Activated T-cell treated with anti-CD3 and anti-CD28 coated beads for 1 hour (primary cell): ENCODE measurements at regions not wholly inside any gene's neighbourhood (a gene's known extent, or its start where the extent isn't known, plus 50 kb on each side); places are given as distances from the start of the nearest gene placed in this dataset.
A peak's percentile ranks its signal among the peaks of the same experiment; 100 is the strongest.

Experiments used
- DNase-seq: peaks from one replicate; pipeline ENCODE4 v3.0.0-alpha.2; 2020; ENCODE audit warnings: low read depth

DNA sequence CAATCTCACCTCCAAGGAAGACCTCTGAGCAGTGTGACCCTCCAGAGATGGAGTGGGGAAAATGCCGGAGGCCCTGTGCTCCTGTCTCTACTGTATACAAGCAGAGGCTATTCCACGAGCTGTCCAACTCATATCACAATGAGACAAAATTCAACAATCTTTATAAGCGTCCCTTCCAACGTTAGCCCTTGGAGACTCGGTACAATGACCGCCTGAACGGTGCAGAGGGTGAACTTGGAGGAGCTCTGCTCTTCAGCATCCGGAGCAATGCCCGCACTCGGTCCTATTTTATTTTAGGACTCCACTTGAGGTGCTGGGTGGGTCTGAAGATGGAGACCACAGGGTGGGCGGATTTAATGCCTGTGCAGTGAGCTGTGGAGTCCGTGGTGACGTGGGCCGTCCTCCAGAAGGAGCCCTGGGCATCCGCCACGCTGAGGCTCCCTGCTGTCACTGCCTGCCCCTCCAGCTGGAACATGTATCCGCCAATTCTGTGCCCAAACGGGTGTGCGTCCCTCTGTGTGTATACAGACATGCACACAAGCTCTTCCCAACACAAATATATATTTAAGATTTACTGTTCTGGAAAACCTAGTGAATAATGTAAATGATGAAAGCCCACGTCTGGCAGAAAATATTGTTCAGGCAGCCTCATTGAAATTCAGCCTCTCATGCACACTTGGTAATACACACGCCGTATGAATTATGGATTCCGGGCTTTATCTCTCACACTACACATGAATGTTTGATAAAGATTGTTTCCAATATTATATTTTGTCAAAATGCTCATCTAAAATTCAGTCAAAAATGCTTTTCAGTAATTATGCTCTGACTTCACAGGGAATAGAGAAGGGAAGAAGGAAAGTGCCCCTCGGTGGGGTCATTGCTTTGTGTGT lies 239.9 kb upstream of the ZMIZ1 start:
- no peak for DNase-seq

DNA sequence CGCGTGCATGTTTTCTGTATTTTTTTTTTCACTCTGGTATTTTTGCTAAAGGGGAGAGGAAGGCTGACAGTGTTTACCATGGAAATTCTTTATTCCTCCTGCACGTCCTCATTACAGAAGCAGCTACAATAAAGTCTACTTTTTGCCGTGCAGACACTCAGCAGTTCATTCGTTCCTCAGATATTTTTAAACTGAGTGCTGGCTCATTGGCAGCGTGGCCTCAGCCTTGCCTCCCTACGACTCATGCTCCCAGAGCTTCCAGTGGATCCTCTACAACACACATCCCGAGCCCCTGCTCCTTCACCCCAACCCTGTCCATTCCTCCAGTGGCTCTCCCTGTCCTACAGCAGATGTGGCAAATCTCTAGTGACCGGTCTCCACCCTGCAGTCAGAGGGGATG lies 239.2 kb upstream of the ZMIZ1 start:
- no peak for DNase-seq

DNA sequence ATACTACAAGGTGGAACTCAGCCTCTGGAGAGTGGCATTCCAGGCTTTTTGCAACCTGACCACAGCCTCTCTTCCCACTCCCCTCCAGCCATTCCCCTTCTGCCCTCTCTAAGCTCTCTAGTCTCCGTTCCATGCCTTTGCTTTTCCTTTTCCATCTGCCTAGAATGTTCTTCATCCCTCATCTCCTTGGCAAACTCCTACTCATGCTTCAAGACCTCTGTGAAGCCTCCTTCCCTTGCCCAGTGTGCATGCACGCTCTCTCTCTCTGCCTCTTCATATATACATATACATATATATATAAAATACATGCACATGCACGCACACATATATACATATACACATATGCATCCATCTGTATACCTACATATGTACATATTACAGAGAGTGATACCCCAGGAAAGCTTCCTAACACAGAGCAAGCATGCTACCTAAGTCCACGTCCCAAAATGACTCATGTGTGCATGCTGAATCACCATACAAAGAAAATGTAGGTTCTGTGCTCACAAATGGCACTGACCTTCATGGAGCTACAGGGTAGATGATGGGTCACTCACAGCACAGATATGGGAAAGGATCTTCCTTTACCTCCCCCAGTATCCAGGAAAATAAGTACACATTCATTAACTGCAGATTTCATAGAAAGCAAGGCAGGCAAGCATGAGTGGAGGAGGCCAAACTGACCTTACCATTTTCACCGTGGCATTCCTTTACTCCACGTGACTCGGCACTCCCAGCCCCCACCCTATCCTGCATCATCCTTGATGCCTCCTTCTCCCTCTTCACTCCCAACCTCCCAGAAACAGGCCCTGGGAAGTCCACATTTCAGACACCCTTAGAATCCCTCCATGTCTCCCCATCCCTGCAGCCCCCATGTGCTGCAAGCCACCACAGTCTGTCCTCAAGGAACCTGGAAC lies 238.4 kb upstream of the ZMIZ1 start:
- no peak for DNase-seq

DNA sequence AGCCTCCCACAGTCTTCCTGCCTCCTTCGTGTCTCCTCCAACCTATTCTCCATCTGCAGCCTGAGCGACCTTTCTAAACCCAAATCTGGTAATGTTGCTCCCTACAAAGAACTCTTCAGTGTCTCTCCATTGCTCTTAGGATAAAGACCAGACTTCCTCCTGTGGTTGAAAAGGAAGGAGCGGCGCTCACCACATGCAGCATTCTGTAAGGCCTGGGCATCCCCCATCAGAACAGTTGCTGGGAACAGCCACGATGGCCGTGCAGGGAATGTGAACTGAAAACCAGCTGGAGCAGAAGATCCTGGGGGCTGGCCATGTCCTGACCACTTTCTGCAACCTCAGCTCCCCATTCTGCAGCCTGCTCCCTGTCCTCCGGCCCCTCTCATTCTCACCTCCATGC lies 237.8 kb upstream of the ZMIZ1 start:
- DNase-seq = no peak

DNA sequence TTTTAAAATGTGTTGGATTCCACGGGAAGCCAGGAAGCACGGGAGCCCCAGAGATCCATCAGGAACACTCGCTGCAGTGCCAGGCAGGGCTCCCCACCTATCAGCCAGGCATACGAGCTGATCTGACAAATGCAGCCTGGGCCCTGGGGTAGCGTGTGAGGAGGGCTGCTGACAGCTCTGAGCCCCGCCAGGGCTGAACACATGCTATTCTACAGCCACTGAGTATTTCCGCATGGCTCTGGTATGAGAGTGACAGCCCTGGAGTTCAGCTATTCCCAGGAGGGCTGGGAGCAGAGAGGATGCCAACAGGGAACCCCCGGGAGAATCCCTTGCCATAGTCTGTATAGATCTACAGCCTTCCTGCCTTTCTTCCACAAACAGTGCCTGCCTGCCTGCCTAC lies 237.3 kb upstream of the ZMIZ1 start:
- DNase-seq = no peak

DNA sequence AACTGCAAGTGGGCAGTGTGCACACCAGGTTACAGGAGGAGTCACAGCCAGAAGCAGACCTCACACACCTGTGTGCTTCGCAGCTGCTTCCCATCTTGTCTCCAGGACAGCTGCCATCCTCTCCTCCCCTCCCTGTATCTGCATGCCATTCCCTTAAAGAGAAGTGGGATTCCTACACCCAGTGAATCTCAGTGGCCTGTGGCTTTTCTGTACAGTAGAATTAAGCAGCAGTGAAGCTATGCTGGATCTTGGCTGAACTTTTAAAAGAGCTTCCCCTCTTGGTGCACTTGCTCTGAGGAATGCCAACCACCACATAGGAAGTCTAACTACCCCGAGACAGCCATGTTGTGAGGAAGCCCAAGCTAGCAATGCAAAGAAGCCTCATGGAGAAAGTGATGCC lies 236.5 kb upstream of the ZMIZ1 start:
- DNase-seq = no peak

DNA sequence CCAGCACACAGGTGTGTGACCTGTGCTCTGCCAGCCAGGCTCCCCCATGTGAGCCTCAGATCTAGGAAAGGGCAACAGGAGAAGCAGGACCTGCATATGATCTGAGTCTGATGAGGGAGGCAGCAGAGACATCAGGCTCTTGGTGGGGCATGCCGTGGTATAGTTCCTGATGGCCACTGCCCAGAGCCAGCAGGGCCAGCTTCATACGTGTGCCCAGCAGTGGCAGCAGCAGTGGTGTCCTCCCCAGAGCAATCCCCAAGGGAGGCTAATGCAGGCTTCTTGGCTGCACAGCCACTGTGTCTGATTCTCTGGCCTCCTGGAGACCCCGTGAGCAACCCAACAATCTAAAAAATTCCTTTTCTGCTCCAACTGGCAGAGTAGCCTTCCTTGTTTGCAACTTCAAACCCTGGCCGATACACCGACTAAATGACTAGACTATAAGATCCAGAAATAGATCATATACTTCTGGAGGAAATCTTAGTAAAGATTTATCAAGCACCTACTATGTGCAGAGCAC lies 230.6 kb upstream of the ZMIZ1 start:
- no peak for DNase-seq

DNA sequence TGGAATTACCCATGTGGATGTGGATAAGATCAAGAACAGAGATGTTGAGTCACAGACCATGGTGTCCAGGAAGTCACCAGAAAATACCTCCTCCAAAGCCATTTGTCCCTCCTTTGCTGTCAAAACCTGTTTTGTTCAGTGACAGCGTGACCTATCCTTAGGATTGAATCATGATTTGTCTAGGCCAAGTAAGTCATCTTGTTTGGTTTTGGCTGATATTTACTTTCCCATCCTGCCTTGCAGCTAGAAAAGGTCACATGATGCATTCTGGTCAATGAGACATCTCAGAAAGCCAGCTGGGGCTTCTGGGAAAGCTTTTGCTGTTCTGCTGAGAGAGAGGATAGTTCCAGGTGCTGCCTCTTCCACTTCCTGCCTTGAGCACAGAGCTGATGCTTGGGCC lies 225.3 kb upstream of the ZMIZ1 start:
- no peak for DNase-seq

DNA sequence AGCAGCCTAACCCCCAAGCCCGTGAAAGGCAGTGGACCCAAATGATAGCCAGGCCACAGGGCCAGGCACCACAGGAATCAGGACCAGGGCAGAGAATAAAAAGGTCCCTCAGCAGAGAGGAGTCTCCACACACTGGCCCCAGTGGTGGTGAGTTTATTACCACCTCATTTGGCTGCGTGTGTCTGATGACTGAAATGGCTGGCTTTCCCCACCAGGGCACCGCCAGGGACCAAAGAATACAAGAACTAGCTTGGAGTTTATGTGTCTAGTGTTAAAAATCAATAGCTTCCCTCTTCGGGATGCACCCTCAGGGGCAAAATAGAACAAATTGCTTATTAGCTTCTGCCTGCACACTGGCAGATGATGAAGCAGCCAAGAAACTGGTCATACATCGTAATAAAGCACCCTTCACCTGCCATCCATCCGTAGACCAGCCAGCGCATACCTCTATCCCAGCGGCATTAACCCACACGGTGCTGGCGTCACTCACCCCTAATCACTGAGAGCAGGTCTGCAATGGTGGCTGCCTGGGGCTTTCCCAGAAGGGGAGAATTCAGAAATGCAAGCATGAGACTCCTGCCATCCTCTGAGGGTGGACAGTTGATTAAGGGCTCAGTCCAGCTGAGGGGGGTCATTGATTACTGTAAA lies 223.7 kb upstream of the ZMIZ1 start:
- DNase-seq = no peak

DNA sequence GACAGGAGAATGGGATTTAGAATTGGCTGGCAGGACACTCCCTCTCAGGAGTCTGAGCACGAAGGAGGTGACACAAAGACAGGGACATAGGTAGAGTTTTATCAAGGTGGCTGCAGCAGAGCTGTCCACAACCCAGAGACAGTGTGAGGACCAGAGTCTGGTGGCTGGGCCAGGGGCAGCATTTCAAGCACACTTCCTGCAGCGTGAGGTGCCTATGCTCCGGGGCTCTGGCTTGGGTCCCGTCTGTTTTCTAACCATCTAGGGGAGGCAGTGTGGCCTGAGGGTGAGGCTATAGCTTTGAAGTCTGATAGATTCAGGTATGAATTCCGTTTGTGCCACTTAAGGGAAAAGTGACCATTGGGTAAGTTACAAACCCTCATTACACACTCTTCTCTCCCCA lies 222.7 kb upstream of the ZMIZ1 start:
- DNase-seq = no peak

DNA sequence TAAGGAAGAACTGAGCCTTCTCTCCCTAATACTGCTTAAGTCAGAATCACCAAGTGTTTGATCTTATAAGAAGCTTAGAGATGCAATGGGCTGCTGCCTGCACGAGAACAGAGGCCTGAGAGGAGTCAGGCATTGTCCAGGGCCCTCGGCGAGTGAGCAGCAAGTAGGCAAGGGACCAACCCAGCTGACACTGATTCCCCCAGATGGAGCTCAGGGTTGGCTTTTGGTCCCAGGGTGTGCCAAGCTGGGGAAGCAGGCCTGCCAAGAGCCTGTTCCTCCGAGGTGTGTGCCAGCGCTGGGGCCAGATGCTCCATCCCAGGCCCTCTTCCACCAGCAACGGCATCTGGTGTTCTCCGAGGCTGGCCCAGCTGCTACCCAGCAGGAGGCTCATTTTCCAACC lies 222.0 kb upstream of the ZMIZ1 start:
- no peak for DNase-seq

DNA sequence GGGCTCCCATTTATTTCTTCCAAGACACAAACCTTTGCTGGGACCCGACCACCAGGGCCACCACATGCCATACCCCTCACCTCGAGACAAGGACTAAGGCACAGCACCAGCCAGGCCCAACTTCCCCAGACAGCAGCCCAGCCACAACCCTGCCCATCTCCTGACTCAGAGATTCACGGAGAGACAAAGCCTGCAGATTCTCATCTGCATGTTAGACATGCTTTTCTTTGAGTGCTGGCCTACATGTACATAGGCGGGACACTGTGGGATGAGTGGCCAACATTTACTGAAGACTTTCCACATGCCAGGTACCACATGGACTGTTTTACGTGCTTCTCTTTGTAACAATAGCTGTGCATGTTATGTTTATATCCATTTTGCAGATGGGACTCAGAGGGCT lies 221.3 kb upstream of the ZMIZ1 start:
- DNase-seq = no peak

DNA sequence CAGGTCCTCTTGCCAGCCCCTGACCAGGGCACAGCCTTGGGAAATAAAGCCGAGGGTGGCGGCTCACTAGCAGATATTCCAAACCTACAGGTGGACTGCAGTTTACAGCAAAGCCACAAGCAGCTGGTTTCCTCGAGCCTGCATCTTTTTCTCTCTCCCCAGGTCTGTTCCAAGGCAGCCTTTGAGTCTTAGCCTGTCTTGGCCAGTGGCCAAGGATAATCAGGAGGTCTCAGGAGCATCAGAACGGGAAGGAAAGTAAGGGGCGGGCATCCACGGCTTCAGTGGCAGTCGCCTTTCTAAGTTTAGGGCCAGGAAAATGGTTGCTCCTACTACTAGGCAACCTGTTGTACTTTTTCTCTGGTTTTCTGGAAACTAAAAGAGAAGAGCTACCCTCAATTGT lies 219.7 kb upstream of the ZMIZ1 start:
- no peak for DNase-seq

DNA sequence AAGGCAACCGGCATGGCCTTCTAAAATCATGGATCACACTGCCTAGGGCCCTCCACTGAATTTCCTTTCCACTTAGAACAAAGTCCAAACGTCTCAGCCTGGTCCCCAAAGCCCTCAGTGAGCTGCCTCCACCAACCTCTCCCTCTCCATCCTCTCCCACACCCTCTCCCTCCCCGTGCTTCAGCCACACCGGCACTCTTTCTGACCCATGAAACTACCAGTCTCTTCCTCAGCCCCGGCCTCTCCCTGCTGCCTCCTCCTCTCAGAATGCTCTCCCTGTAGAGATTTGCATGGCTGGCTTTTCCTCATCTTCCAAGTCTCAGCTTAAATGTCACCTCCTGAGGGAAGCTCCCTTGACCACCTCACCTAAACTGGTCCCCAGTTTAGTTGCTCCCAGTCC lies 219.0 kb upstream of the ZMIZ1 start:
- DNase-seq = no peak

DNA sequence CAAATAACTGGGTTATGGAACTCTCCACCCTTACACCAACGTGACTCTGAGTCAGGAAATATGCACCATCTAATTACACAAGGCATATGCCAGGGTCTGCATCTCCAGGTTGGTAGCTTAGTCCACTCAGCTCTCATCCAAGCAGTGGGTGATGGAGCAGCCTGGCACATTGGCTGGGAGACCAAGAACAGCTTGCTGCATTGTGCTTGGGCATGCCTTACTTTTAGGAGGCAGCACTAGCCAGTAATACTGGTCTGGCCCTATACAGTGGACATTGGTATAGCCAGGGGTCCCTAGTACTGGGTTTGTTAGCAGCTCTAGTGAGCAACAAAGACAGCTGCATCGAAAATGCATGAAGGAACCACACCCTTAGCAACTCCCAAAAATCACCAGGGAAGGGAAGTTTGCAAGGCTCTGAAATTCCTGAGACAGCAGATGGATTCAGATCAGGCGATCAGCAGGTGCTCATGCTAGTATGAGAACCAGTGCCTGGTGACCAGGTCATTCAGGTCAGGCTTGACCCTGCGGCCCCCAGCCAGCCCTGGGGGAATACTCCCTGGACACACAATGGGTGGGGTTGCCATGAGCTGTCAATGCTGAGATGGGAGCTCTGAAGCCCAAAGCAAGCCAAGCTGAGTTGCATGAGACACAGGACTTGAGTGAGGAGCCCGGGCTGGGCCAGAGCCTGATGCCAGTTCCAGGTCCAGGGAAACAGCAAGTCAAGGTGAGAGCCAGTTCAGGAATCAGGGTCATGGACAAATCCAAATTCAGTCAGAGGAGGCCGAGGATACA lies 217.9 kb upstream of the ZMIZ1 start:
- DNase-seq = no peak

DNA sequence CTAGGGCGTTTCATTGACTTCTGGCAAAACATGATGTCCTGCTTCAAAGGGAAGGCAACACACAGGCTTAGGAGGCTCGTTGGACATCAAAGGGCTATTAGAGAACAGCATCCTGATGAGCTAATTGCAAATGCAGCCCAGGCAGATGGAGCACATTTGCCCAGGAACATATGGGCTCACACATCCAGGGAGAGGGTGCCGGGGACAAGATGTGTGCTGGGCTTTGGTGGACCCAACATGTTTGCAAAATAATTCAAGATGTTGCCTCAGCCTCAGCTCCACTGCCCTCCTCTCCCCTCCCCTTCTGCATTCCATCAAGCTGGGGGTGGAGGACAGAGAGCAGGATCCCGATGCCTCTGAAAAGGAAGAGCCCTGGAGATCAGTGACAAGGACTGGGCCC lies 217.1 kb upstream of the ZMIZ1 start:
- no peak for DNase-seq

DNA sequence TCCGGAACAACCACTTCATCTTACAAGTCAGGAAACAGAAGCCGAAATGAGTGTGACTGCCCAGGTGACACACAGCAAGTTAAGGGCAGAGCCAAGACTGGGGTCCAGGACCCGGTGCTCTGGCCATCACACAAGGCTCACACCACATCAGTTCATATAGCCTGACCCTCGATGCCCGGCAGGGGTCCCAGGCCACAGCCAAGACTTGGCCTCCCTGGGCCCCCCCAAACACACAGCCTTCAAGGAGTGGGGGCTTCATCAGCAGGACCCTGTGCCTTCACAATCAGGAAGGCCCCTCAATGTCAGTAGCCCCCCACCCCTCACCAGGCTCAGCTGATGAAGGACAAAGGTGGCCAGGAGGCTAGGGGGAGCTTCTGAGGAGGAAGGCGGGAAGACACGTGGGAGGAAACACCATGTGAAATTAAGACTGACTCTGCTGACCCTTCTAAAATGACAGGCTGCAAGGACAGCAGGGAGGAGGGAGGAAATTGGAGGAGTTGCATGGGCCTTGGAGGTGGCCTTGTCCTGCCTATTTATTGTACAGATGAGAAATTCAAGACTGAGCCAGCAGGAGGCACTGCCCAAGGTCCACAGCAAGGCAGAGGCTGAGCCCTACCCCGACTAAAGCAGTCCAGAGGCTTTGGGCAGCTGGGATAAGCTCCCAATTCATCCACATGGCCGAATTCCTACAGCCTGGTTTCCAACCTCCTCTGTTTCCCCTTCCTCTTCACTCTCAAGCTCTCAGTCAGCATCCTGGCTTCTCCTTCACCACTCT lies 216.1 kb upstream of the ZMIZ1 start:
- DNase-seq = peak; percentile 4

DNA sequence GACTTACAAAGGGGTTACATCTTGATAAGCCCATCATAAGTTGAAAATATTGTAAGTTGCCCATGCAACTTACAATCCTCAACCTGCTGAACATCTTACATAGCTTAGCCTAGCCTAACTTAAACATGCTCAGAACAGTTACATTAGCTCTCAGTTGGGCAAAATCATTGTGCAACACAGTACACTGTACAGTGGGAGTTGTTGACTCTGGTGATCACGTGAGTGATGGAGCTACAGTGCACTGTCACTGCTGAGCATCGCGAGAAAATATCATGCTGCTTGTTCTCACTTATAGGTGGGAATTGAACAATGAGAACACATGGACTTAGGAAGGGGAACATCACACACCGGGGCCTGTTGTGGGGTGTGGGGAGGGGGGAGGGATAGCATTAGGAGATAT lies 214.9 kb upstream of the ZMIZ1 start:
- no peak for DNase-seq

DNA sequence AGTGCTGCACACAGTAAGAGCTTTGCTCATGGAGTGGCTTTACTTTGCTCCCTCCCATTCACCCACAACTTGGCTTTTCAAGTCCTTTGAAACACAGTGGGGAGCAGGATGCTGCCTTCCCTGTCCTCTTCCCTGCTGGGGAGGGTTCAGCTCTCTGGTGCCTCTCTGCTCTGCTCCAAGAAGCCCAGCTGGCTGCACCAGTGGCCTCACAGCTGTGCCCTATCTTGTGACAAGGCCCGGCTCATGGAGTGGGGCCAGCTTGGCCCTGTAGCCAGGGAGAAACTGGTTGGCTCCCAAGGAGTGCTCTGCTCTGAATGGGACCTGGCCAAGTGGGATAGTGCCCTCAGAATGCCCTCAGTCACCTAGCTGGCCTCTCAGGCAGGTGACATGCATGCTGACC lies 212.3 kb upstream of the ZMIZ1 start:
- no peak for DNase-seq

DNA sequence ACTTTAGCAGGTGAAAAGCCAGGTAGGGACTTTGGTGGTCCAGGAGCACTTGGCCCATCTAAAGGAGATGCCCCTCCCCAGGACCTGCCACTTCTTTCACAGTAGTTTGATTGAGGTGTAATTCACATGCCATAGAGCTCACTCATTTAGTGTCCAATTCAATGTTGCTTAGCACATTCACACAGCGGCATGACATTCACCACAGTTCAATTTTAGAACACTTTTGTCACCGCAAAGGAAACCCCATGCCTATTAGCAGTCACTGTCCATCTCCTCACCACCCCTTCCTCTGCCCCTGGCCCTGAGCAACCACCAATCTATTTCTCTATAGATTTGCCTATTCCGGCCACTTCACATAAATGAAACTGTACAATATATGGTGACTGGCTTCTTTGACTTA lies 211.6 kb upstream of the ZMIZ1 start:
- no peak for DNase-seq

DNA sequence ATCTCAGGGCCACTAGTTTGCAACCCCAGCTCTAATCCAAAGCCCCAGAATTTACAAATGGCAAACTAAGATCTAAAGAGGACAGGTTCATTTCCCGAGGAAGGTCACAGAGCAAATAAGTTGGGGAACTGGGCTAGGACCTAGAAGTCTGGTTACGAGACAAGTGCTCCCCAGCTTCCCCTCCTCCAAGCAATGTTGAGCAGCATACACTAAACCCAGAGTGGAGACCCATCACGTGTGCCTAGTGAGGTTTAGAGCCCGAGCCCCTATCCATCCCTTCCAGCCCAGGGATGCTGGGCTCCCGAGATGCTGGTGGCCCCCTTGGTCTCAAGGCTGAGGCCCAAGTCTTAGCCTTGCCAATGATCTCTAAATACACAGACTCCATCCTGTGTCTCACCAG lies 209.5 kb upstream of the ZMIZ1 start:
- DNase-seq = no peak
